ENCODE measurements at regions not wholly inside any gene's neighbourhood (a gene's known extent, or its start where the extent isn't known, plus 50 kb on each side); places are given as distances from the start of the nearest gene placed in this dataset.

GRCh38 chr16:66082424-66082823, 284.1 kb upstream of the CDH5 start:
- TF ChIP-seq CTCF (conservative IDR thresholded peaks at IDR 0.05; ENCODE audit: low read length), result no peak
- TF ChIP-seq EZH2phosphoT487 (IDR thresholded peaks at IDR 0.05; ENCODE audit: borderline replicate concordance, low read depth, low read length), result no peak
